ENCODE measurements at regions not wholly inside any gene's neighbourhood (a gene's known extent, or its start where the extent isn't known, plus 50 kb on each side); places are given as distances from the start of the nearest gene placed in this dataset.

GRCh38 chr1:193697776-193698175 is 511.4 kb upstream of the B3GALT2 start:
- no peaks in the 10 kb centered on the region for H3K36me3 Mint-ChIP-seq
- TF ChIP-seq CTCF (IDR thresholded peaks at IDR 0.05): no peak
- no peak overlapping the region for H3K27ac Mint-ChIP-seq
- no peak overlapping the region for H3K27ac ChIP-seq (ENCODE audit: low read length)
- ATAC-seq: no peak
- H3K4me3 Mint-ChIP-seq: no peak overlapping the region
- H3K4me3 ChIP-seq (ENCODE audit: low read length): no peak overlapping the region
- 100% methylated on average over 3 of the region's 3 CpGs for WGBS (ENCODE audit: insufficient coverage)
- no peaks in the 10 kb centered on the region for H3K4me1 Mint-ChIP-seq
- no peaks in the 10 kb centered on the region for H3K27me3 ChIP-seq (ENCODE audit: control insufficient read depth, insufficient read depth, low read length)
- no peaks in the 10 kb centered on the region for H3K9me3 ChIP-seq (ENCODE audit: control insufficient read depth, insufficient read depth, low read length)
- no peak for DNase-seq
- H3K27me3 Mint-ChIP-seq (ENCODE audit: low read depth in 2 of 2): no peaks in the 10 kb centered on the region
- H3K36me3 ChIP-seq (ENCODE audit: control insufficient read depth, insufficient read depth, low read length): no peaks in the 10 kb centered on the region
- H3K4me1 ChIP-seq (ENCODE audit: control insufficient read depth, insufficient read depth, low read length): no peaks in the 10 kb centered on the region
- H3K9me3 Mint-ChIP-seq: no peaks in the 10 kb centered on the region
- intact Hi-C loops (cut with micrococcal nuclease): no loop called here

- no peak for DNase-seq
- Mint-ChIP-seq H3K27ac (no peak overlapping the region), H3K36me3 (no peaks in the 10 kb centered on the region), H3K4me1 (peaks cover 0 to 4% of the 10 kb centered on the region in 2 donors), H3K27me3 (ENCODE audit: low read depth in 2 of 2) (no peaks in the 10 kb centered on the region), H3K9me3 (no peaks in the 10 kb centered on the region), H3K4me3 (no peak overlapping the region)
- Histone ChIP-seq H3K27me3 (ENCODE audit: control insufficient read depth, insufficient read depth, low read length) (no peaks in the 10 kb centered on the region), H3K4me3 (ENCODE audit: low read length) (no peak overlapping the region), H3K4me1 (ENCODE audit: control insufficient read depth, insufficient read depth, low read length) (no peaks in the 10 kb centered on the region), H3K36me3 (ENCODE audit: control insufficient read depth, insufficient read depth, low read length) (no peaks in the 10 kb centered on the region), H3K9me3 (ENCODE audit: control insufficient read depth, insufficient read depth, low read length) (no peaks in the 10 kb centered on the region), H3K27ac (ENCODE audit: low read length) (no peak overlapping the region)
- TF ChIP-seq CTCF (IDR thresholded peaks at IDR 0.05): no peak
- no peak for ATAC-seq
- intact Hi-C loops (cut with micrococcal nuclease): no loop called here
- WGBS (ENCODE audit: insufficient coverage): 100% methylated on average over 1 of the region's 2 CpGs
Measured at GRCh38 chr1:193697115-193697762, 510.8 kb upstream of the B3GALT2 start.

DNA sequence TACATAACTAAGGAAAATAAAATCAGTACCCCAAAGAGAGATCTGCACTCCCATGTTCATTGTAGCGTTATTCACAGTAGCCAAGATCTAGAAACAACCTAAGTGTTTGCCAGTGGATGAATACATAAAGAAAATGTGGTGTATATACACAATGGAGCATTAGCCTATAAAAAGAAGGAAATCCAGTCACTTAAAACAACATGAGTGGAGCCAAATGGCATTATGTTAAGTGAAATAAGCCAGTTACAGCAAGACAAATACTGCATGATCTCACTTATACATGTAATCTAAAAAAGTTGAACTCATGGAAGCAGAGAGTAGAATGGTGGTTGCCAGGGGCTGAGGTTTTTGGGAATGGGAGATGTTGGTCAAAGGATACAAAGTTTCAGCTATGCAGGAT is 508.3 kb upstream of the B3GALT2 start:
- DNase-seq (no peak), ATAC-seq (no peak)
- Histone ChIP-seq H3K4me3 (ENCODE audit: low read length) (no peak overlapping the region), H3K36me3 (ENCODE audit: control insufficient read depth, insufficient read depth, low read length) (no peaks in the 10 kb centered on the region), H3K9me3 (ENCODE audit: control insufficient read depth, insufficient read depth, low read length) (no peaks in the 10 kb centered on the region), H3K27ac (ENCODE audit: low read length) (no peak overlapping the region), H3K27me3 (ENCODE audit: control insufficient read depth, insufficient read depth, low read length) (no peaks in the 10 kb centered on the region), H3K4me1 (ENCODE audit: control insufficient read depth, insufficient read depth, low read length) (no peaks in the 10 kb centered on the region)
- no peak for TF ChIP-seq CTCF (IDR thresholded peaks at IDR 0.05)
- Mint-ChIP-seq H3K4me1 (peaks cover 0 to 4% of the 10 kb centered on the region in 2 donors), H3K4me3 (no peak overlapping the region), H3K27me3 (ENCODE audit: low read depth in 2 of 2) (no peaks in the 10 kb centered on the region), H3K36me3 (no peaks in the 10 kb centered on the region), H3K27ac (no peak overlapping the region), H3K9me3 (no peaks in the 10 kb centered on the region)
- WGBS (ENCODE audit: insufficient coverage): no CpG with 5 or more reads among the region's 1 CpG
- intact Hi-C loops (cut with micrococcal nuclease): no loop called here

- ATAC-seq (peak in 1 of 3 donors; percentile 52), DNase-seq (no peak)
- 33% methylated on average over 1 of the region's 2 CpGs for WGBS (ENCODE audit: insufficient coverage)
- Histone ChIP-seq H3K4me3 (ENCODE audit: low read length) (no peak overlapping the region), H3K27me3 (ENCODE audit: control insufficient read depth, insufficient read depth, low read length) (no peaks in the 10 kb centered on the region), H3K4me1 (ENCODE audit: control insufficient read depth, insufficient read depth, low read length) (no peaks in the 10 kb centered on the region), H3K9me3 (ENCODE audit: control insufficient read depth, insufficient read depth, low read length) (no peaks in the 10 kb centered on the region), H3K27ac (ENCODE audit: low read length) (no peak overlapping the region), H3K36me3 (ENCODE audit: control insufficient read depth, insufficient read depth, low read length) (no peaks in the 10 kb centered on the region)
- TF ChIP-seq CTCF (IDR thresholded peaks at IDR 0.05): no peak
- Mint-ChIP-seq H3K4me3 (no peak overlapping the region), H3K27ac (no peak overlapping the region), H3K9me3 (peaks cover 0 to 4% of the 10 kb centered on the region in 2 donors), H3K4me1 (no peaks in the 10 kb centered on the region), H3K36me3 (no peaks in the 10 kb centered on the region), H3K27me3 (ENCODE audit: low read depth in 2 of 2) (peaks cover 3 to 6% of the 10 kb centered on the region in 2 donors)
- intact Hi-C loops (cut with micrococcal nuclease): no loop called here
Measured at GRCh38 chr1:193685986-193686385, 499.6 kb upstream of the B3GALT2 start.

Data from natural killer cell (primary cell).